GM23338 (cell line): ENCODE measurements at regions not wholly inside any gene's neighbourhood (a gene's known extent, or its start where the extent isn't known, plus 50 kb on each side); places are given as distances from the start of the nearest gene placed in this dataset.

Experiments
- ATAC-seq: fragments of 200-7000 bp; cut with Tn5 transposase; 3 replicates; pipeline ENCODE4 v1.9.1; 2020
- DNase-seq: peaks from one replicate; pipeline ENCODE4 v3.0.0-alpha.2; 2015; ENCODE audit warnings: low spot score
- H2AFZ ChIP-seq: fragments of 200-600 bp; sonication (generic); 2 replicates; pipeline ENCODE4 v1.8.0; 2016; ENCODE audit warnings: antibody characterized with exemption, mild to moderate bottlenecking, moderate library complexity
- H3F3A ChIP-seq: fragments of 200-600 bp; sonication (generic); replicated peaks from 2 replicates; pipeline ENCODE4 v1.8.0; 2017; ENCODE audit warnings: antibody characterized with exemption, mixed run types, low read depth
- H3K27ac ChIP-seq: fragments of 200-600 bp; sonication (generic); 2 replicates; pipeline ENCODE4 v1.6.1; 2016; ENCODE audit warnings: low read depth
- H3K27me3 ChIP-seq: fragments of 200-600 bp; sonication (generic); 2 replicates; pipeline ENCODE4 v1.8.0; 2016; ENCODE audit warnings: mild to moderate bottlenecking, mixed run types, moderate library complexity; ENCODE audit not compliant: insufficient read depth
- H3K36me3 ChIP-seq: fragments of 200-600 bp; sonication (generic); 2 replicates; pipeline ENCODE4 v1.8.0; 2016; ENCODE audit warnings: mild to moderate bottlenecking; ENCODE audit not compliant: insufficient read depth
- H3K4me1 ChIP-seq: fragments of 200-600 bp; sonication (generic); 2 replicates; pipeline ENCODE4 v1.8.0; 2016; ENCODE audit warnings: mild to moderate bottlenecking, moderate library complexity; ENCODE audit not compliant: insufficient read depth
- H3K4me2 ChIP-seq: fragments of 200-600 bp; sonication (generic); 2 replicates; pipeline ENCODE4 v1.7.1; 2017; ENCODE audit warnings: mixed run types
- H3K4me3 ChIP-seq: fragments of 200-600 bp; sonication (generic); 2 replicates; pipeline ENCODE4 v1.6.1; 2016; ENCODE audit warnings: mixed run types
- H3K79me2 ChIP-seq: fragments of 200-600 bp; sonication (generic); replicated peaks from 2 replicates; pipeline ENCODE4 v1.8.0; 2017; ENCODE audit warnings: mild to moderate bottlenecking; ENCODE audit not compliant: insufficient read depth
- H3K9me2 ChIP-seq: fragments of 200-600 bp; sonication (generic); 2 replicates; pipeline ENCODE4 v1.8.0; 2017; ENCODE audit not compliant: insufficient read depth
- H4K20me1 ChIP-seq: fragments of 200-600 bp; sonication (generic); replicated peaks from 2 replicates; pipeline ENCODE4 v1.8.0; 2017; ENCODE audit warnings: mild to moderate bottlenecking; ENCODE audit not compliant: insufficient read depth
- H3K27ac Mint-ChIP-seq: 2 replicates; pipeline ENCODE4 v1.8.0; 2020; ENCODE audit warnings: inconsistent platforms, mild to moderate bottlenecking, moderate library complexity, mixed read lengths
- H3K27me3 Mint-ChIP-seq: 3 replicates; pipeline ENCODE4 v1.8.0; 2022; ENCODE audit warnings: low read depth, mild to moderate bottlenecking, moderate library complexity, mixed read lengths, inconsistent platforms; ENCODE audit not compliant: insufficient read depth, poor library complexity
- H3K36me3 Mint-ChIP-seq: 3 replicates; pipeline ENCODE4 v1.8.0; 2021; ENCODE audit warnings: low read depth, mild to moderate bottlenecking, inconsistent platforms, moderate library complexity, mixed read lengths
- H3K4me1 Mint-ChIP-seq: 3 replicates; pipeline ENCODE4 v1.8.0; 2020; ENCODE audit warnings: mild to moderate bottlenecking, inconsistent platforms, mixed read lengths
- H3K4me3 Mint-ChIP-seq: 3 replicates; pipeline ENCODE4 v1.8.0; 2021; ENCODE audit warnings: moderate library complexity, mild to moderate bottlenecking, inconsistent platforms, mixed read lengths
- H3K9me3 Mint-ChIP-seq: 3 replicates; pipeline ENCODE4 v1.8.0; 2020; ENCODE audit warnings: moderate library complexity, mild to moderate bottlenecking, inconsistent platforms, mixed read lengths
- CREB1 ChIP-seq: fragments of 250-450 bp; sonication (Bioruptor Pico); IDR thresholded peaks from 2 replicates; pipeline ENCODE4 v1.5.0; 2020; ENCODE audit warnings: low read depth, mild to moderate bottlenecking, moderate library complexity
- CTCF ChIP-seq, 2 experiments: fragments of 200-600 bp in 1 of 2; sonication (generic) in 1 of 2; conservative IDR thresholded peaks; 2 replicates each; pipeline versions ENCODE4 v1.5.1 to v1.6.1; 2016 to 2017; ENCODE audit warnings: antibody characterized with exemption in 2 of 2, low read depth in 2 of 2, mild to moderate bottlenecking in 2 of 2, moderate library complexity in 1 of 2
- EZH2 ChIP-seq: fragments of 200-600 bp; sonication (generic); IDR thresholded peaks from one replicate; pipeline ENCODE4 v1.8.0; 2017; ENCODE audit warnings: antibody characterized with exemption, mild to moderate bottlenecking, low read depth; ENCODE audit not compliant: unreplicated experiment
- NANOG ChIP-seq: IDR thresholded peaks from 2 replicates; pipeline ENCODE4 v1.6.1; 2016; ENCODE audit warnings: antibody characterized with exemption, borderline replicate concordance
- POLR2AphosphoS5 ChIP-seq: IDR thresholded peaks from 2 replicates; pipeline ENCODE4 v1.6.1; 2016; ENCODE audit warnings: antibody characterized with exemption, low read depth
- REST ChIP-seq: IDR thresholded peaks from one replicate; pipeline ENCODE4 v1.6.1; 2018; ENCODE audit warnings: antibody characterized with exemption; ENCODE audit not compliant: unreplicated experiment
- STAT1 ChIP-seq: IDR thresholded peaks from one replicate; pipeline ENCODE4 v1.6.1; 2016; ENCODE audit warnings: antibody characterized with exemption; ENCODE audit not compliant: unreplicated experiment
- ZNF331 ChIP-seq: fragments of 250-450 bp; sonication (Bioruptor Pico); IDR thresholded peaks from 2 replicates; pipeline ENCODE4 v1.5.0; 2020; ENCODE audit warnings: low read depth, mild to moderate bottlenecking, moderate library complexity
- ZNF462 ChIP-seq: fragments of 250-450 bp; sonication (Bioruptor Pico); IDR thresholded peaks from 2 replicates; pipeline ENCODE4 v1.5.0; 2020; ENCODE audit warnings: mild to moderate bottlenecking, moderate library complexity

GRCh38 chr10:78707745-78708144 lies 361.0 kb upstream of the ZMIZ1 start:
- no peaks in the 10 kb centered on the region for H3K36me3 ChIP-seq
- Mint-ChIP-seq H3K4me1 (peaks cover 2% of the 10 kb centered on the region; the same call in 1 of the 3 replicates), H3K4me3 (no peak overlapping the region), H3K27ac (no peak overlapping the region), H3K36me3 (no peaks in the 10 kb centered on the region), H3K27me3 (no peaks in the 10 kb centered on the region), H3K9me3 (no peaks in the 10 kb centered on the region)
- no peak overlapping the region for H3K4me3 ChIP-seq
- no peaks in the 10 kb centered on the region for H3F3A ChIP-seq
- peaks cover 4% of the 10 kb centered on the region; the same call in 1 of the 2 replicates for H3K9me2 ChIP-seq
- TF ChIP-seq REST (no peak), STAT1 (no peak), EZH2 (no peak), ZNF331 (CRISPR knock-in tag) (no peak), NANOG (no peak), POLR2AphosphoS5 (no peak), CREB1 (CRISPR knock-in tag) (no peak), CTCF (conservative IDR thresholded peaks at IDR 0.05; ENCODE audit: low read depth in 2 of 2) (no peak), ZNF462 (CRISPR knock-in tag) (no peak)
- H3K4me1 ChIP-seq, result no peaks in the 10 kb centered on the region
- no peaks in the 10 kb centered on the region for H3K79me2 ChIP-seq
- no peak overlapping the region for H3K4me2 ChIP-seq
- ATAC-seq, result no peak
- no peaks in the 10 kb centered on the region for H4K20me1 ChIP-seq
- no peak for DNase-seq
- no peaks in the 10 kb centered on the region for H3K27me3 ChIP-seq
- H3K27ac ChIP-seq, result no peak overlapping the region
- no peak overlapping the region for H2AFZ ChIP-seq
